ENCODE measurements at regions not wholly inside any gene's neighbourhood (a gene's known extent, or its start where the extent isn't known, plus 50 kb on each side); places are given as distances from the start of the nearest gene placed in this dataset.

GRCh38 chr4:111836601-111837000 is 308.7 kb upstream of the FAM241A start (continued):
- TF ChIP-seq EP300 (IDR thresholded peaks at IDR 0.05; ENCODE audit: borderline replicate concordance in 1 of 2, low read depth in 2 of 2, low read length in 2 of 2) (no peak), CREB1 (IDR thresholded peaks at IDR 0.05) (no peak)
